ENCODE measurements at regions not wholly inside any gene's neighbourhood (a gene's known extent, or its start where the extent isn't known, plus 50 kb on each side); places are given as distances from the start of the nearest gene placed in this dataset.

- TF ChIP-seq CREB5 (CRISPR knock-in tag; IDR thresholded peaks at IDR 0.05; ENCODE audit: low read depth) (no peak), ZFP30 (CRISPR knock-in tag; IDR thresholded peaks at IDR 0.05) (no peak), PATZ1 (CRISPR knock-in tag; IDR thresholded peaks at IDR 0.05; ENCODE audit: borderline replicate concordance) (no peak), BACH2 (CRISPR knock-in tag; IDR thresholded peaks at IDR 0.05; ENCODE audit: borderline replicate concordance) (no peak), CSDC2 (CRISPR knock-in tag; IDR thresholded peaks at IDR 0.05) (no peak), ZNF70 (CRISPR knock-in tag; IDR thresholded peaks at IDR 0.05) (no peak), OSR1 (CRISPR knock-in tag; IDR thresholded peaks at IDR 0.05) (no peak)
Observed at GRCh38 chr13:67769987-67770341, 539.8 kb upstream of the PCDH9 start.
